ENCODE measurements at regions not wholly inside any gene's neighbourhood (a gene's known extent, or its start where the extent isn't known, plus 50 kb on each side); places are given as distances from the start of the nearest gene placed in this dataset.
"Not testable (repeated sequence)": the region's sequence is repeated elsewhere in the genome, so short reads cannot be mapped to it uniquely, and the experiment has no call there.

DNA sequence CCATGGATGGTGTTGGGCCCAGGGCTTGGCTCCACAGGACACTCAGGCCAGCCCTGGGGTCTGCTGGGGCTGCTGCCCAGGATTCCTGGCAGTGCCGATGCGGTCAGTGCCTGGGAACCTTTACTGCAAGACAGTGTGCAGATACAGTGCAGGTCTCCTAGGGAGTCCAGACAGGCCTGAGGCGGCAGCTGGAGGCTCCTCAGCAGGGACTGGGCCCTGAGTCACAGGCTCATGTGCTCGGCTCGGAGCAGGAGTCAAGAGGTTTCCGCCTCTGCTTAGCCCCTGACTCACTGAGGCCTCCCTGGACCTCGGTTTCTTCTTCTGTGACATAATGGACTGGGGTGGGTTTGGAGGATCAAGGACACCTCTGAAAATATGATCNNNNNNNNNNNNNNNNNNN is 3941.6 kb upstream of the TPTE start:
- not testable (repeated sequence) for H3K4me3 ChIP-seq (ENCODE audit: extremely low read depth, insufficient read depth, low read length, poor library complexity, severe bottlenecking); H3K27ac ChIP-seq (ENCODE audit: low read depth, low read length, severe bottlenecking); H3K4me1 ChIP-seq (ENCODE audit: control insufficient read depth, insufficient read depth, low read length, poor library complexity, severe bottlenecking); H3K36me3 ChIP-seq (ENCODE audit: control insufficient read depth, insufficient read depth, low read length); H3K9me3 ChIP-seq (ENCODE audit: control insufficient read depth, low read length)
- no CpG with 5 or more reads among the region's 7 CpGs for WGBS, 2 experiments (ENCODE audit: insufficient coverage in 2 of 2)
